ENCODE measurements at regions not wholly inside any gene's neighbourhood (a gene's known extent, or its start where the extent isn't known, plus 50 kb on each side); places are given as distances from the start of the nearest gene placed in this dataset.
"Not testable (repeated sequence)": the region's sequence is repeated elsewhere in the genome, so short reads cannot be mapped to it uniquely, and the experiment has no call there.

DNA sequence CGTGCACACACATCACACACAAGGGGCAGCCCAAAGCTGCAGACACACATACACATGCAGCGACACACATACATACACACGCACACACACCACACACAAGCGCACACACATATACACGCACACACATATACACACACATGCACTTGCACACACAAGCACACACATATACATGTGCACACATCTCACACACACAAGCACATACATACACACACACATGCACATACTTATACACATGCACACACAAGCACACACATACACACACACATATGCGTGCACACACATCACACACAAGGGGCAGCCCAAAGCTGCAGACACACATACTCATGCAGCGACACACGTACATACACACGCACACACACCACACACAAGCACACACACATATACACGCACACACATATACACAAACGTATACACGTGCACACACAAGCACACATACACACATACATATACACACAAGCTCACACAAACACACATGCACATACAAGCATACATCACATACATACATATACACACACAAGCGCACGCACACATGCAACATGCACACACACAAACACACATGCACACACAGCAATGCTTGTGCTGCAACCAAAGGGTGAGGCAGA is 178.8 kb upstream of the PFKP start:
- no peak for DNase-seq

DNA sequence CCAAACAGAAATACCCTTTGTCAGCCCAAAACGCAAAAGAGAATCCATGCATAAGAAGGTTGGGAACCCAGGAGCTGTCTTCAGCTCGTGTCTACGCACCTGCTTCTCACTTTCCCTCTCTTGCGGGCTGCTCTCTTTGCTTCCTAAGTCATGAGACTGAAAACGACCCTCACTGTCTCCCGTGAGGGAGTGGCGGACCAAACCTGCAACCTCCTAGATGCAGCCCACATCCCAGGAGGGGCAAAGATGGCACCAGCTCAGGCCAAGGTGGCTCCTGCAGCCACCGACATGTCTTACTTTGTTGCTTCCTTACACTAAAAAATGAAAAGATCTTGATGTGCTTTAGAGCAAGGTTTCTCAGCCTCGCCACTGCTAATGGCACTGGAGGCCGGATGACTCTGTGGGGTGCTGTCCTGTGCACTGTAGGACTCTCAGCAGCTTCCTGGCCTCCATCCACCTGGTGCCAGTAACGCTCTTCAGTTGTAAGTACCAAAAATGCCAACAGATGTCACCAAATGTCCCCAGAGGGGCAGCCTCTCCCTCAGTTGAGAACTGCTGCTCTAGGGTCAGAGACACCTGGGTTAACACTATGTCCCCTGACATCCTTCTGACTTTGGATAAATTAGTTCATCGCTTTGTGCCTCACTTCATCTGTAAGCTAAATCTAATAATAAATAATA is 179.8 kb upstream of the PFKP start:
- no peak for DNase-seq

DNA sequence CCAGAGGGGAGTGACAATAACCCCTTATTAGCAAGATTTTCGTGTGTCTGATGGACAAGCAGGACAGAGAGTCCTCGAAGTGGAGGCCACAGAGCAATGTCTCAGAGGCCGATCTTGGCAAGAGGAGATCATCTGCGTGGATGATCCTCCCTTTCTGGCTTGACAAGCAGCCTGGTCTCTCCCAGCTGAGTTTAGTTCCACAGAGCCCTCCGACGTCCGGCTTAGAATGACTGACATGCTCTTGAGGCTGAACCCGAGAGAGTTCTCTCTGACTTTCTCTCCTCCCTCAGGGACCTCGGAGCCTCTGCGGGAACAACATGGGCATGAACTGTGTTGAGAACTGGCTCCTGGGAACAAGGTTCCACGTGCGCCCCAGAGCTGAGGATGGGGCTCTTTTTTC is 180.7 kb upstream of the PFKP start:
- no peak for DNase-seq

DNA sequence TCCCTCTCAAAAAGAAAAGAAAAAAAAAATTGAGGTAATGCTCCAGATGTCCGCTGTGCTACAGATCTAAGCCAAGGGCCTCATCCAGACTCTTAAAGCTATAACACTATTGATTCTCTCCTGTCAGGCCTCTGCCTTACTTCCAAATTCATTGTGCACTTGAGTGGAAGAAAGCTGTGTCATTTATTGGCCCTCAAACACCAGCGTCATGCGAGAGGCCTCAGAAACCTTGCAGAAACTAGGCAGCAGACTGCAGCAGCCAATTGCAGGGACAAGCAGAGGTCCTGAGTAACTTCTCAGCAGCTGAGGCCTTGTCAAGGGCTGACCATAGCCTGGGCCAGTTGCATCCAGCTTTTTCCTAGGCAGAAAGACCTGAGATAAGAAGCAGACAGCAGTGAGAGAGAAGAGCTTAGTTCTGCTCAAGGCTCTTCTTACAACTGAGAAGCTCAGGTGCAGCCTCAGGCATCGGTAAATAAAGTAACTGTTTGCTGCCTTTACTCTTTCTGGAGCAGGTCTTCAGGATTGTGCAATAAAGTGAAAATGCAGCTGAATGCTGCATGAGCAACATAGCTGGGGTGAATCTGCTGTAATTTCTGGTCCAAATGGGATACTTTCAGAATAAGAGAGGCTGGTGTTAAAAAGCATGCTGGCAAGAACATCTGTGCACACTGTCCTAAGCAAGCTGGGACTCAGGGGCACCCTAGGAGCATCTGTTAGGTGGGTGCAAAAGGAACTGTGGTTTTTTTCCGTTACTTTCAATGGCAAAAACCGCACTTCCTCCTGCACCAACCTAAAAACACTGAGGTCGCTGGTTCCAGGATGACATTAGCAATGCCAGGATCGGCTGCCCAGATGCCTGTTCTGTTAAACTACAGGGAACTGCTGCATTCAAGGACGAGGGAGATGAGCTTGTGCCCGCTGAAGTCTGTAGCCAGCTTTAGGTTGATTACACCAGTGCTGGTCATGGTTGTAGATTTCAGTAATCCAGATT is 181.8 kb upstream of the PFKP start:
- DNase-seq: no peak

DNA sequence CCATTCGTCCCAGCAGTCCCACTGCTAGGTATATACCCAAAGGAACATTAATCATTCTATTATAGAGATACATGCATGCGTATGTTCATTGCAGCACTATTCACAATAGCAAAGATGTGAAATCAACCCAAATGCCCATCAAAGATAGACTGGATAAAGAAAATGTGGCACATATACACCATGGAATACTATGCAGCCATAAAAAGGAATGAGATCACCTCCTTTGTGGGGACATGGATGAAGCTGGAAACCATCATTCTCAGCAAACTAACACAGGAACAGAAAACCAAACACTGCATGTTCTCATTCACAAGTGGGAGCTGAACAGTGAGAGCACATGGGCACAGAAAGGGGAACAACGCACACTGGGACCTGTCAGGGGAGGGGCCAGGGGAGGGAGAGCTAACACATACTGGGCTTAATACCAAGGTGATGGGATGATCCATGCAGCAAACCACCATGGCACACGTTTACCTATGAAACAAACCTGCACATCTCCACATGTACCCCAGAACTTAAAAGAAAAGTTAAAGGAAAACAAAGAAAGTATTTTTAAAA is 183.3 kb upstream of the PFKP start:
- DNase-seq: not testable (repeated sequence)

DNA sequence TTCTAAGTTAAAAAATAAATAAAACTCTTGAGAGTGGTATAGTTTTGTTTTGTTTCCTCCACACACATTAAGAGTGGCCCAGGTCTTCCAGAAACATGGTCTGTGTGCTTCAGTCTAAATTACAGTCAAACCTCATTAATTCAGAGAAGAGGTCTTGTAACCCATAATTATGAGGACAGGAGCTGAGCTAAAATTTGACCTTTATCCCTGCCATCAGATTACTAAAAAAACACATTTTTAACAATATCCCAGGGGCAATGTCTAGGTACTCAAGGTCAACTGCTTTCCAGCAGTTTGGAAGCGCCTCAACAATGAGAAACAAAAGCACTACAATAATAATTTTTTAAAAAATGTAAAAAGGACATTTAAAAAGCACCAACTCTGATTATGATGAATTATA is 184.1 kb upstream of the PFKP start:
- DNase-seq: no peak

DNA sequence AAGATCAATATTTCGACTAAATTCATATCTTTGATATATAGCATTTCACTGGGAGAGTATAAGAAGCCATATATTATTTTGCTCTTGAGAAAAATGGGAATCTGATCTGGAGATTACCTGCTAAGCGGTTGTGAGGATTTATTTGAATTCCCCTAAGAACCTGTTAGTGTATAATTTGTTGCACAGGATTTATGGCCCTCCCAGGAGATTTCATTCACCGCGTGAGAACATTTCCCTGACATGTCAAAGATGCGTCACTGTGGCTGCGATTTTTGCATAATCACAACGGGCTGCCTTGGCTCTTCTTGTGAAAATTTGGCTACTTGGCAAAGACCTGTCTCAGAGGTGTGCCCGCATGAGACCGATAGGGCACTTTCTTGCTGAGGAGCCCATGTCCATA is 184.7 kb upstream of the PFKP start:
- DNase-seq: no peak

DNA sequence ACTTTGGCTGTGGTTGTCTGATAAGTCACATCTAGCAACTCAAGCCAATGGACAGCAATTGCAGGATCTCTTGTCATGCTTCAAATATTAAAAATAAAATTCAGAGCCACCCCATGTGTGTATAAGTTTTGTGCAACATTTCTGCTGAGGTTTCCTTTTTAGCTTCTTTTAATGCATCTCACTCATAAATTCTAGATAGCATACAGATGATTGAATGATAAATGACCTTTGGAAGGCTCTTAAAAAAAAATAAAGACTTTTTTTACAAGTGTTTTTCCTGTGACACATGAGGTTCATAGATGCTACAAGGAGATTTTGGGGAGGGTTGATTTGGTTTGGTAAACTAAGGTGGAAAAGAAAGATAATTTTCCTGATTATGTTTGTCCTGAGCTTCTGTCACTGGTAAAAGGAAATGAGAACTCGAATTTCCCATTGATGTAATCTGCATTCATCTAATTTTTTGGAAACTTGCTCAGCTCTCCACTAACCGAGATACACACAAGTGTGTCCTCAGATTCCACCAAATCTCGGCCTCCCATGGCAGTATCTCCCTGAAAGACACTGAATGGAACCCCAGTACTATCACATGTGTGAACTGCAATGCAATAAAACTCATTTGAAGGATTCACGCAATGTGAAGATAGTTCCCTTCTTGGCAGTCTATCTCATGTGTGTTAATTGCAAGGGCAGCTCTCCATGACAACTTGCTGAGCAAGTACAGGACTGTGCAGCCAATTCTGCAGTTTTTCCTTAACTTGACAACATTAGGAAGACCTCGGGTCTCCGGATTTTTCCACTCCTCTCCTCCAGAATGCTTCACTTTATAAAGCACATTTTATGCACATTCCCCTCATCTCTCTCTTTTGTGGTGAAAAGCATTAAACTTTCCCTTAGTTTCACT is 185.4 kb upstream of the PFKP start:
- no peak for DNase-seq

DNA sequence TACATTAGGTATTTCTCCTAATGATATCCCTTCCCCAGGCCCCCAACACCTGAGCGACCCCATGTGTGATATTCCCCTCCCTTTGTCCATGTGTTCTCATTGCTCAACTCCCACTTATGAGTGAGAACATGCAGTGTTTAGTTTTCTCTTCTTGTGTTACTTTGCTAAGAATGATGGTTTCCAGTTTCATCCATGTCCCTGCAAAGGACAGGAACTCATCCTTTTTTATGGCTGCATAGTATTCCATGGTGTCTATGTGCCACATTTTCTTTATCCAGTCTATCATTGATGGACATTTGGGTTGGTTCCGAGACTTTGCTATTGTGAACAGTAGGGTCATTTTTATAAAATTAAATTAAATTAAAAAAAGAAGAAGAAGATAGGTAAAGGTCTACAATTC is 187.3 kb upstream of the PFKP start:
- not testable (repeated sequence) for DNase-seq

DNA sequence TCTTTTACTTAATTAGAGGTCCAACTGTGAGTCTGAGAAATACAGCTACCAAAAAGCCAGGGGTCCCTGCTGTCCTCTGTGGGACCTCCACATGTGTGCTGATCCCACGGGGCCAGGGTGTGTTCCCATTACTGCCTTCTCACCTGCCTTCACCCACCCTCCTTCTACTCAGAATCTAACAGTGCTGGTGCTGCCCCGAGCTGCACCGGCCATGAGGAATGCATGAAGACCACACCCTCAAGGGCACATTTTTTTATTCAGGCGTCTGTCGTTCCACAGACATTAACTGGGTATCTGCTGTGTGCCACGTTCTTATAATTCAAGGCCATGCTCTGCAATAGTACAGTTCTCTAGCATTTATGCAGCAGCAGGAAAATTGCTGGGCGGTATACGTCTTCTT is 188.5 kb upstream of the PFKP start:
- no peak for DNase-seq

DNA sequence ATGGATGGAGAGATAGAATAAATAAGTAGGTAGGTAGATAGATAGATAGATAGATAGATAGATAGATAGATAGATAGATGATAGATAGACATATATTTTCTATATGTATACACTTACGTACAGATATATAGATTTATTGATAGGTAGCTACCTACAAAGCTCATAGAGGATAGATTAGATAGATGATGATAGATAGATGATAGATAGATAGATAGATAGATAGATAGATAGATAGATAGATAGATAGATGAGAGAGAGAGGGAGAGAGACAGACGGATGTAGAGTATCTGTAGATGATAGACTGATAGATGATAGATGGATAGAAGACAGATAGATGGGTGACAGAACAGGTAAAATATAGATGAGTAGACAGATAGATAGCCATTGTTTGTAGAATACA is 191.3 kb upstream of the PFKP start:
- DNase-seq: no peak

DNA sequence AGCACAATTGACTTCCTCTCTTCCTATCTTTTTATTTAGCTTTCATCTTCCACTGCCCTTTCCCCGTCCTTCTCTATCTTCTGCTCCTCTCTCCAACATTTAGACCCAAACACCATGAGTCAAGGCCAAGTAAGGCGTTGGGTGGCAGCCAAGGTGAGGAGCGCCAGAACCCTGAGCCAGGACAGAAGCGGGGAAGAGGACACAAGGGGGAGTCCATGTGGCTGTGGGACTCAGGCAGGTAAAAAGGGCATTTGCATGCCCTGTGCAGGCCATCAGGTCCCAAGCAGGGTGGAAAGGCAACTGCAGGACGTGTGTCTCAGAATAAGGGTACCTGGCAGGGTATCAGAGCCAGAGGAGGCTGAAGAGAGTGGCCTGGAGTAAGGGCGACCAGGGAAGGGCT is 192.4 kb upstream of the PFKP start:
- DNase-seq: no peak

DNA sequence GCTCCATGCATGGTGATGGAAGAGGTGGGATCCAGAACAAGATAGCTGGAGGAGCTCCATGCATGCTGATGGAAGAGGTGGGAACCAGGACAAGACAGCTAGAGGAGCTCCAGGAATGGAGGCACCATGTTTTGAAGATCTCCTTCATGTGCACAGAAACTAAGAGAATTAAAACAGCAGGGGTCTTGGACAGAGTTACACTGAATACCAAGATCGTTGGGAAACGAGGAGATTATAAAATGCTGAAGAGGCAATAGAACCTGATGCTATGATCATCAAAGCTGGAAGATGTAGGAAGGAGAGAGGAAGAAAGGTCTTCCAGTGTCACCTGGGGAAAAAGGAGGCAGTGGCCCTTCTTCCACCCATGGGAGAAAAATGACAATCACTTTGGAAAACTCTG is 193.6 kb upstream of the PFKP start:
- no peak for DNase-seq

DNA sequence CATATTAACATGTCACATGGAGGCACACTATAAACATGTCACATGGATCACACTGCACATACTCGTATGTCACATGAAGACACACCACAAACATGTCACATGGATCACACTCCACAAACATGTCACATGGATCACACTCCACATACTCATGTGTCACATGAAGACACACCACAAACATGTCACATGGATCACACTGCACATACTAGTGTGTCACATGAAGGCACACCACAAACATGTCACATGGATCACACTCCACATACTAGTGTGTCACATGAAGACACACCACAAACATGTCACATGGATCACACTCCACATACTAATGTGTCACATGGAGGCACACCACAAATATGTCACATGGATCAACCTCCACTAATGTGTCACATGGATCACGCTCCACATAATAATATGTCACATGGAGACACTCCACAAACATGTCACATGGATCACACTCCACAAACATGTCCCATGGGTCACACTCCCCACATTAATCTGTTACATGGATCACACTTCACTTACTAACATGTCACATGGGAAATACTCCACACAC is 195.6 kb upstream of the PFKP start:
- no peak for DNase-seq

DNA sequence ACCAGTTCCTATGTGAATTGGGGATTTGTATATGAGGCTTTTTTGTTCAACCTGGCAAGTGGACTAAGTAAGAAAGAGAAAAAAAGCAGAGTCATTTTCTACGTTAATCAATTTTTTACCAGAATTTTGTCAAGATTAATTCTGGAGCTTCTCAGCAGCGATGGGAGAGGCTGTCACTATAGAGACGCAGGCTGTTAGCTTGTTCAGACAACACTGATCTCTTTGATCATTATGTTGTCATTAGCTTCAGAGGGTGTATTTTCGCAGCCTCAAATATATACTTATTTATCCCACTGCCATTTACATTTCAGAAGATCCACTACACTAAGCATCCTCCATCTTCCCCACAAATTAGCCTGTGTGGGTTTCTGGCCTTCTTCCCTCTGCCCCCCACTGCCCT is 196.7 kb upstream of the PFKP start:
- no peak for DNase-seq

DNA sequence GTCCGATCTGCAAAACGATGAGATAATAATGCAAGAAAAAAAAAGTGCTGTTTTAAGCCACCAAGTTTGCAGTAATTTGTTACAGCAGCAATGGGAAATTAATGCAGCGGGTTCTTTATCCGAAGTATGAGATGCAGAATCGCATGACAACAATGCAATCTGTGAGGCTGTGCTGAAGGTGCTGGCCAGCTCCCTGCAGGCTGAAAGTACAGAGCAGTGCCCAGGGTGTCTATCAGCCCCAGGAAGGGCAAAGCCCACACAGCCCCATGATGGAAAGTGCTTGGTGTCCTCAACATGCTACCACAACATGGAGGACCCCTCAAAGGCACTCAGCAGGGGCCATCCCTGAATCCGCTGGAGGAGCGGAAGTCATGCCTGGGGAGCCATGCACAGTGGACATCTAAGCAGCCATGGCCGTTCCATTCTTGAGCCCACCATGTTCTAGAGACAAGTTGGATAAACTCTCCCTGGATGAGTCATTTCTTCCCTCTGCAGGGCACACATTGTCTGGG is 199.5 kb upstream of the PFKP start:
- DNase-seq: no peak

DNA sequence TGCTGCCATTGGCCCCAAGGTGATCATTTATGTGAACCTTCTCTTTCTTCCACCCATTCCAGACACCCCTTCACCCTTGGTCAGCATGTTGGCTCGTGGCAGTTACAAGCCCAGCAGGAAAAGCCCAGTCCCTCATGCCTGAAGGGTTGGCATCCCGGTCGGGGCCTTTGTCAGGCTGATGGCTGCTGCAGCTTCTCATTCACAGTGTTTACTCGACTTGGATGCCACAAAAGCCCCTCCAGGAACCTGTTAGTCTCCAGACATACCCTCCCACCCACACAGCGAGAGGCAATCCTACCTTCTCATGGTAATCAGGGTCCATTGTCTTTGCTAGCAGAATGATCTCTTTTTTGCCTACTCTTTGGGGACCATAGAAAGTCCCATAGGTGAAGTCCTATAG is 200.8 kb upstream of the PFKP start:
- no peak for DNase-seq

DNA sequence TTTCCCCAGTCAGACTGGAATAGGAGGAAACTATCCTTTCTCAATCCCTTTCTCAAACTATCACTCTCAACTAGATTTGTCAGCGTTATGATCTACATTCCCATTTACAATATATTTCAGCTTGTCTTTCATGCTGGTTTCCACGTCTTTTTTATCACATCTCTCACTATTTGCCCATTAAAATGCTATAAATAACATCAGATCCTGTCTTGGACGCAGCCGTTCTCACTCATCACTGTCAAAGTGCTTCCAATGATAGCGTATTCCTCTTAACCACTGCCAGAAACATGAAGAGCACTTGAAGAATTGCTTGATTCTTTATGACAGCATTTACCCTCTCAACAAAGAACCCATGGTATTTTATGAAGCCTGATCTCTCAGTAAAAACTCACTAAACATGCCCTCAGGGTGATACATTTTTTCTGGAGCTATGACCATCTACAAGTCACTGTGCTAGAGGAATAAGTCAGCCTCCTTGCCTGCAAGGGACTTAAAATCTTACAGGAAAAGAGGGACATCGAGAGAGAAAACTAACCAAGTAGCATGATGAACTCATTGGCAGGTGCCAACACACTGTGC is 205.6 kb upstream of the PFKP start:
- no peak for DNase-seq

DNA sequence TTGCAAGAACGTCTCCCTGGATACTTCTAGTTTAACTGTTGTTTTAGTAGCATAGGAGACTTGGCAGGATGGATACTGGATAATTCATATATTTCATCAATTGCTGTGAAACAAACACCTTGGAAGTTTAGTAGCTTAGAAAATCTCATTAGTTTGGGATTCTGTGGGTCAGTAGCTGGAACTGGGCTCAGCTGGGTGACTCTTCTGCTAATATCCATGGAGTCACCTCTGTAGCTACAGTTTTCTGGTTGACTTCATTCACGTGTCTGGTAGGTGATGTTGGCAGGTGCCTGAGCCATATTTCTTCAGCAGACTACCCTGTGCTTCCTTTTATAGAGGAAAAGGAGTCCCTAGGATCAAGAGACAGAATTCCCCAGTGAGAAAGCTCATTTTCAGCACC is 208.9 kb upstream of the PFKP start:
- no peak for DNase-seq

DNA sequence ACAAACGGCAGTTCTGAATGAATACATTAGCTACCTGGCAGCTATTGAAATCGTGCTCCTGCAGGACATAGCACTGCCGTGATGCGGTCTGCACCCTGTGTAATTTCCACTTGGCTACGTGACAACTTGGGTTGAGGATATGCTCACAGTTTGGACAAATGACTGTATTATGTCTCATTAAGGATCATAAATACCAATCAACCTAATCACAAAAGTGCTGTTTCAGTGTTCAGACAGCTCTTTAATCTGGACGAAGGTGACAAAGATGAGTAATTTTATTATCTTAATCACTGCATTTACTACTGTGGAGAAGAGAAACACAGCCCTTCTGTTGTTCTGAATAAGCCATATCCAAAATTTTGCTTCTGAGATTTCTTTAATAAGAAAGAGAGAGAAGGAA is 210.8 kb upstream of the PFKP start:
- DNase-seq: no peak
